ENCODE measurements at regions not wholly inside any gene's neighbourhood (a gene's known extent, or its start where the extent isn't known, plus 50 kb on each side); places are given as distances from the start of the nearest gene placed in this dataset.

- H3F3A ChIP-seq (ENCODE audit: control insufficient read depth, insufficient read depth): no peaks in the 10 kb centered on the region
- H3K79me2 ChIP-seq (ENCODE audit: control insufficient read depth, low read length): no peaks in the 10 kb centered on the region
- no peaks in the 10 kb centered on the region for H3K9me3 ChIP-seq (ENCODE audit: control insufficient read depth, insufficient read depth, low read length)
- H3K27me3 ChIP-seq (ENCODE audit: control insufficient read depth, low read length): no peaks in the 10 kb centered on the region
- no peaks in the 10 kb centered on the region for H3K9me2 ChIP-seq (replicated peaks; ENCODE audit: control insufficient read depth, low read length)
- H4K20me1 ChIP-seq (ENCODE audit: control insufficient read depth, insufficient read depth, low read depth, low read length): no peaks in the 10 kb centered on the region
- no peak overlapping the region for H3K27ac ChIP-seq (ENCODE audit: low read depth, low read length)
- H3K4me2 ChIP-seq (ENCODE audit: low read length): no peak overlapping the region
- no peak overlapping the region for H3K4me3 ChIP-seq (ENCODE audit: low read length)
- TF ChIP-seq EZH2phosphoT487 (IDR thresholded peaks at IDR 0.05; ENCODE audit: borderline replicate concordance, low read length) (no peak), CTCF (IDR thresholded peaks at IDR 0.05; ENCODE audit: low read depth, low read length, poor library complexity, severe bottlenecking) (no peak)
- H3K4me1 ChIP-seq (ENCODE audit: control insufficient read depth, low read length): no peaks in the 10 kb centered on the region
- H3K36me3 ChIP-seq (ENCODE audit: control insufficient read depth, low read length): no peaks in the 10 kb centered on the region
Observed at GRCh38 chr18:68148863-68149262, 566.0 kb downstream of the TMX3 start.

- no peak overlapping the region for H3K4me2 ChIP-seq (ENCODE audit: low read length)
Observed at GRCh38 chr18:68147728-68148127, 567.2 kb downstream of the TMX3 start.

GRCh38 chr18:68121826-68122225 is 593.1 kb downstream of the TMX3 start:
- Histone ChIP-seq H4K20me1 (ENCODE audit: control insufficient read depth, insufficient read depth, low read depth, low read length) (no peaks in the 10 kb centered on the region), H3K79me2 (ENCODE audit: control insufficient read depth, low read length) (no peaks in the 10 kb centered on the region), H3K36me3 (ENCODE audit: control insufficient read depth, low read length) (no peaks in the 10 kb centered on the region), H3K27ac (ENCODE audit: low read depth, low read length) (no peak overlapping the region), H3K4me3 (ENCODE audit: low read length) (no peak overlapping the region), H3K4me2 (ENCODE audit: low read length) (no peak overlapping the region), H3F3A (ENCODE audit: control insufficient read depth, insufficient read depth) (no peaks in the 10 kb centered on the region), H3K9me2 (replicated peaks; ENCODE audit: control insufficient read depth, low read length) (no peaks in the 10 kb centered on the region), H3K27me3 (ENCODE audit: control insufficient read depth, low read length) (no peaks in the 10 kb centered on the region), H3K4me1 (ENCODE audit: control insufficient read depth, low read length) (no peaks in the 10 kb centered on the region), H3K9me3 (ENCODE audit: control insufficient read depth, insufficient read depth, low read length) (no peaks in the 10 kb centered on the region)
- TF ChIP-seq CTCF (IDR thresholded peaks at IDR 0.05; ENCODE audit: low read depth, low read length, poor library complexity, severe bottlenecking): no peak
- TF ChIP-seq EZH2phosphoT487 (IDR thresholded peaks at IDR 0.05; ENCODE audit: borderline replicate concordance, low read length): no peak

More at GRCh38 chr18:68147728-68148127, 567.2 kb downstream of the TMX3 start:
- Histone ChIP-seq H3K27ac (ENCODE audit: low read depth, low read length) (no peak overlapping the region), H4K20me1 (ENCODE audit: control insufficient read depth, insufficient read depth, low read depth, low read length) (no peaks in the 10 kb centered on the region), H3K79me2 (ENCODE audit: control insufficient read depth, low read length) (no peaks in the 10 kb centered on the region), H3F3A (ENCODE audit: control insufficient read depth, insufficient read depth) (no peaks in the 10 kb centered on the region), H3K9me2 (replicated peaks; ENCODE audit: control insufficient read depth, low read length) (no peaks in the 10 kb centered on the region), H3K27me3 (ENCODE audit: control insufficient read depth, low read length) (no peaks in the 10 kb centered on the region), H3K4me1 (ENCODE audit: control insufficient read depth, low read length) (no peaks in the 10 kb centered on the region), H3K9me3 (ENCODE audit: control insufficient read depth, insufficient read depth, low read length) (no peaks in the 10 kb centered on the region), H3K36me3 (ENCODE audit: control insufficient read depth, low read length) (no peaks in the 10 kb centered on the region), H3K4me3 (ENCODE audit: low read length) (no peak overlapping the region)
- TF ChIP-seq CTCF (IDR thresholded peaks at IDR 0.05; ENCODE audit: low read depth, low read length, poor library complexity, severe bottlenecking): no peak
- no peak for TF ChIP-seq EZH2phosphoT487 (IDR thresholded peaks at IDR 0.05; ENCODE audit: borderline replicate concordance, low read length)

- no peaks in the 10 kb centered on the region for H3K9me3 ChIP-seq (ENCODE audit: control insufficient read depth, insufficient read depth, low read length)
- no peaks in the 10 kb centered on the region for H3K9me2 ChIP-seq (replicated peaks; ENCODE audit: control insufficient read depth, low read length)
- no peak overlapping the region for H3K27ac ChIP-seq (ENCODE audit: low read depth, low read length)
- H3K4me3 ChIP-seq (ENCODE audit: low read length): no peak overlapping the region
- no peaks in the 10 kb centered on the region for H3K27me3 ChIP-seq (ENCODE audit: control insufficient read depth, low read length)
- no peaks in the 10 kb centered on the region for H3K36me3 ChIP-seq (ENCODE audit: control insufficient read depth, low read length)
- H3F3A ChIP-seq (ENCODE audit: control insufficient read depth, insufficient read depth): no peaks in the 10 kb centered on the region
- TF ChIP-seq CTCF (IDR thresholded peaks at IDR 0.05; ENCODE audit: low read depth, low read length, poor library complexity, severe bottlenecking): no peak
- no peak for TF ChIP-seq EZH2phosphoT487 (IDR thresholded peaks at IDR 0.05; ENCODE audit: borderline replicate concordance, low read length)
- no peaks in the 10 kb centered on the region for H3K79me2 ChIP-seq (ENCODE audit: control insufficient read depth, low read length)
- no peaks in the 10 kb centered on the region for H4K20me1 ChIP-seq (ENCODE audit: control insufficient read depth, insufficient read depth, low read depth, low read length)
- H3K4me1 ChIP-seq (ENCODE audit: control insufficient read depth, low read length): no peaks in the 10 kb centered on the region
- no peak overlapping the region for H3K4me2 ChIP-seq (ENCODE audit: low read length)
Observed at GRCh38 chr18:68121308-68121707, 593.6 kb downstream of the TMX3 start.
